ENCODE measurements at regions not wholly inside any gene's neighbourhood (a gene's known extent, or its start where the extent isn't known, plus 50 kb on each side); places are given as distances from the start of the nearest gene placed in this dataset.
"Not testable (repeated sequence)": the region's sequence is repeated elsewhere in the genome, so short reads cannot be mapped to it uniquely, and the experiment has no call there.

DNA sequence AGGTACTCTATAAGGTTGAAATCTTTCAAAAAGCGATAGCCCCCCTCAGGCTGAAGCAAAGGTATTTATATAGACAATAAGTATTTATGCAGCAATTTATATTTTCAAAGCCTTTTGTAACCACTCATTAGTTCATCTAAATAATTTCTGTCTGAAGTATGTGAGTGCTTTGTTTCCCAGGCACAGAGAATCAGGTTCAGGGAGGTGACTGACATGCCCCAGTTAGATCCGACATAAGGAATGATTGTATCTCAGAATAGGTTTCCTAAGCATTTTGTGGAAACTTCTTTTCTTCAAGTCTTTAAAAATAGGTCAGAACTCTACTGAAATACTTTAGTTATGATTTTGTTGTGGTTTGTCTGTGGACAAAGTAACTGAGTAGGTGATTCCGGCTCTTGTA is 283.4 kb upstream of the G2E3 start:
- Histone ChIP-seq H3K27ac (ENCODE audit: low read depth, low read length, severe bottlenecking) (no peak overlapping the region), H3K36me3 (ENCODE audit: control insufficient read depth, insufficient read depth, low read length) (no peaks in the 10 kb centered on the region), H3K4me1 (ENCODE audit: control insufficient read depth, insufficient read depth, low read length, poor library complexity, severe bottlenecking) (peaks cover 4% of the 10 kb centered on the region), H3K9me3 (ENCODE audit: control insufficient read depth, low read length) (no peaks in the 10 kb centered on the region), H3K4me3 (ENCODE audit: extremely low read depth, insufficient read depth, low read length, poor library complexity, severe bottlenecking) (no peak overlapping the region)
- whole genome bisulfite sequencing, 2 experiments (ENCODE audit: insufficient coverage in 2 of 2), result 83% methylated on average over 1 of the region's 3 CpGs; no CpG with 5 or more reads in 1 of the 2 experiments

GRCh38 chr14:30277268-30277667 is 281.7 kb upstream of the G2E3 start:
- Histone ChIP-seq H3K36me3 (ENCODE audit: control insufficient read depth, insufficient read depth, low read length) (no peaks in the 10 kb centered on the region), H3K4me1 (ENCODE audit: control insufficient read depth, insufficient read depth, low read length, poor library complexity, severe bottlenecking) (no peaks in the 10 kb centered on the region), H3K9me3 (ENCODE audit: control insufficient read depth, low read length) (no peaks in the 10 kb centered on the region), H3K4me3 (ENCODE audit: extremely low read depth, insufficient read depth, low read length, poor library complexity, severe bottlenecking) (no peak overlapping the region), H3K27ac (ENCODE audit: low read depth, low read length, severe bottlenecking) (no peak overlapping the region)
- 83 to 100% methylated on average over 1 to 2 of the region's 2 CpGs for WGBS, 2 experiments (ENCODE audit: insufficient coverage in 2 of 2)

DNA sequence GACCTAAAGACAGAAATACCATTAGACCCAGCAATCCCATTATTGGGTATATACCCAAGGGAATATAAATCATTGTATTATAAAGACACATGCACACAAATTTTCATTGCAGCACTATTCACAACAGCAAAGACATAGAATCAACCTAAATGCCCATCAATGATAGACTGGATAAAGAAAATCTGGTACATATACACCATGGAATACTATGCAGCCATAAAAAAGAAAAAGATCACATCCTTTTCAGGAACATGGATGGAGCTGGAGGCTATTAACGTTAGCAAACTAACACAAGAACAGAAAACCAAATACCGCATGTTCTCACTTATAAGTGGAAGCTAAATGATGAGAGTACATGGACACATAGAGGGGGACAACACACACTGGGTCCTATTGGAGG is 280.1 kb upstream of the G2E3 start:
- not testable (repeated sequence) for H3K9me3 ChIP-seq (ENCODE audit: control insufficient read depth, low read length); H3K4me3 ChIP-seq (ENCODE audit: extremely low read depth, insufficient read depth, low read length, poor library complexity, severe bottlenecking); H3K36me3 ChIP-seq (ENCODE audit: control insufficient read depth, insufficient read depth, low read length); H3K27ac ChIP-seq (ENCODE audit: low read depth, low read length, severe bottlenecking); H3K4me1 ChIP-seq (ENCODE audit: control insufficient read depth, insufficient read depth, low read length, poor library complexity, severe bottlenecking)
- no CpG with 5 or more reads among the region's 2 CpGs for WGBS, 2 experiments (ENCODE audit: insufficient coverage in 2 of 2)

- H3K27ac ChIP-seq (ENCODE audit: low read depth, low read length, severe bottlenecking), result no peak overlapping the region
- H3K4me3 ChIP-seq (ENCODE audit: extremely low read depth, insufficient read depth, low read length, poor library complexity, severe bottlenecking), result no peak overlapping the region
- WGBS, 2 experiments (ENCODE audit: insufficient coverage in 2 of 2), result 38 to 50% methylated on average over 1 of the region's 2 CpGs
- no peaks in the 10 kb centered on the region for H3K9me3 ChIP-seq (ENCODE audit: control insufficient read depth, low read length)
- H3K36me3 ChIP-seq (ENCODE audit: control insufficient read depth, insufficient read depth, low read length), result no peaks in the 10 kb centered on the region
- H3K4me1 ChIP-seq (ENCODE audit: control insufficient read depth, insufficient read depth, low read length, poor library complexity, severe bottlenecking), result no peaks in the 10 kb centered on the region
Observed at GRCh38 chr14:30283822-30284446, 275.0 kb upstream of the G2E3 start.

DNA sequence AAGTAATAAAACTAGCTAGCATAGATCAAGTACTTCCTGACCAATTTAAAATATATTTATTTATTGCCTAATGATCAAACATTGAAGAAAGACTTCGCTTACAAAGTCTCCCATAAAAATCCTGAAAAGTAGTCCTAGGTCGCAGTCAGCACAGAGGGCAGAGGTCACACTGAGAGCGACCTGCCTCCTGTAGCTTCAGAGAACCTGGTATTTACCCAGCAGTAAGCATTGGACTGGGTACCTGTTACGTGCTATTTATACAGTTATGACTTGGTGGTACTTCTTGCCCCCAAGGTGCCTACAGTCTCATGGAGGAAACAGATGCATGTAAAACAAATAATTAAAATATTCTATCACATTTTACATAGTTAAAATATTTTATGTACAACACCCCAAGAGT is 274.1 kb upstream of the G2E3 start:
- Histone ChIP-seq H3K36me3 (ENCODE audit: control insufficient read depth, insufficient read depth, low read length) (no peaks in the 10 kb centered on the region), H3K9me3 (ENCODE audit: control insufficient read depth, low read length) (no peaks in the 10 kb centered on the region), H3K27ac (ENCODE audit: low read depth, low read length, severe bottlenecking) (no peak overlapping the region), H3K4me1 (ENCODE audit: control insufficient read depth, insufficient read depth, low read length, poor library complexity, severe bottlenecking) (no peaks in the 10 kb centered on the region), H3K4me3 (ENCODE audit: extremely low read depth, insufficient read depth, low read length, poor library complexity, severe bottlenecking) (no peak overlapping the region)
- 92 to 93% methylated on average over 2 to 3 of the region's 4 CpGs for whole genome bisulfite sequencing, 2 experiments (ENCODE audit: insufficient coverage in 2 of 2)

DNA sequence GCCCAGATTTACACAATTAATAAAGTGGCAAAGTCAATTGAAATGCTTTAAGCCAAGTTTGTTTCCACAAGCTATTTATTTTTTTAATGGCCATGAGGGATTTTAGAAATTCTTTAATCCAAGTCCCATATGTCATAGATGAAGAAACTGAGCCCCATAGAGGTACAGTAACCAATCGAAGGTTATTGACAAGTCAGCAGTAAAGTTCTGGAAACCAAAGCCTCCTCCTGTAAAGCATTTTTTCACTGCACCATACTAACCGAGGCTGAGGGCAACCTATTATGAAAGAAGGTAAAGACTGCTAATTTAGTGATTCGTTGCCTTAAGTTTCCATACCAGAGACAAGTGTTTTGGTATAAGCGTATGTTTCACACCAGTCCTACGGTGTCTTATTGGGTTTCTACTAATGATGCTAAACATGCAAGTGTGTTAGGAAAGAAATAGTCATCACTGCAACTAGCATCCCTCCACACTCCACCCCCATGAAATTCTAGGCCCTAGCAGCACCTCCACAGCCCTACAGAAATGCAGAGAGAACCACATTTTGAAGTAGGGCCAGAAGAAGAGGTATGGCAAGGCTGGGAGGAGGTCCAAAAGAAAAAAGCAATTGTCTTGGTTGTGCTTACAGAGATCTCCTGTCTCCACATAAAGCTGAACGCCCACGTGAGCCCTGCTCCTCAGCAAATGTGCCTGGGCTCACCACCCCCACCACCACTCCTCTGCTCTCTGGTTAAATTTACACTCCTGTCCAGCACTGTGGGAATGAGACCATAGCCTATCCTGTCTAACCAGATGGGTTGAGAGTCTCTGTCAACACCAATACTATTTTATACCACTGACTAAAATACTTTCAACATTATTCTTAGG is 271.1 kb upstream of the G2E3 start:
- 87 to 97% methylated on average over 5 to 6 of the region's 7 CpGs for WGBS, 2 experiments (ENCODE audit: insufficient coverage in 2 of 2)
- H3K4me3 ChIP-seq (ENCODE audit: extremely low read depth, insufficient read depth, low read length, poor library complexity, severe bottlenecking), result no peak overlapping the region

GRCh38 chr14:30290001-30290400 is 269.0 kb upstream of the G2E3 start:
- no peak overlapping the region for H3K4me3 ChIP-seq (ENCODE audit: extremely low read depth, insufficient read depth, low read length, poor library complexity, severe bottlenecking)
- H3K27ac ChIP-seq (ENCODE audit: low read depth, low read length, severe bottlenecking), result no peak overlapping the region
- WGBS, 2 experiments (ENCODE audit: insufficient coverage in 2 of 2), result 79 to 100% methylated on average over 1 to 2 of the region's 3 CpGs
- no peaks in the 10 kb centered on the region for H3K4me1 ChIP-seq (ENCODE audit: control insufficient read depth, insufficient read depth, low read length, poor library complexity, severe bottlenecking)
- H3K9me3 ChIP-seq (ENCODE audit: control insufficient read depth, low read length), result no peaks in the 10 kb centered on the region
- no peaks in the 10 kb centered on the region for H3K36me3 ChIP-seq (ENCODE audit: control insufficient read depth, insufficient read depth, low read length)

More for the DNA sequence above, 271.1 kb upstream of the G2E3 start:
- no peak overlapping the region for H3K27ac ChIP-seq (ENCODE audit: low read depth, low read length, severe bottlenecking)
- no peaks in the 10 kb centered on the region for H3K4me1 ChIP-seq (ENCODE audit: control insufficient read depth, insufficient read depth, low read length, poor library complexity, severe bottlenecking)
- H3K9me3 ChIP-seq (ENCODE audit: control insufficient read depth, low read length), result no peaks in the 10 kb centered on the region
- H3K36me3 ChIP-seq (ENCODE audit: control insufficient read depth, insufficient read depth, low read length), result no peaks in the 10 kb centered on the region

DNA sequence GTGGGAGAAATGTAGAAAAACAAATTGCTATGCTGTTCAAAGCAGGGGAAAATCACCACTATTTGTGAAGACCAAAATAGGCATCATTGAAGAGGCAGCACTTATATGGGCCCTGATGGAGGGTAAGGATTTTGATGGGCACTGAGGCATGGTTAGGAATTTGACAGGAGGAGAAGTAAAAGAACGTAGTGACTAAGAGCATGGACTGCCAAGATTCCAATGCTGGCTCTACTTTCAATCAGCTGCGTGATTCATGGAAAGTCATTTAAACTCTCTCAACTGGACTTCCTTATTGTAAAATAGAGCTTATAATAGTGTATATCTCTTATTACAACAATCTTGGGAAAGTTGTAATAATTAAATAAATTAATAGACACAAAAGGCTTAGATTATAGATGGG is 267.7 kb upstream of the G2E3 start:
- no peaks in the 10 kb centered on the region for H3K4me1 ChIP-seq (ENCODE audit: control insufficient read depth, insufficient read depth, low read length, poor library complexity, severe bottlenecking)
- no peaks in the 10 kb centered on the region for H3K36me3 ChIP-seq (ENCODE audit: control insufficient read depth, insufficient read depth, low read length)
- WGBS, 2 experiments (ENCODE audit: insufficient coverage in 2 of 2), result 80% methylated on average over 1 of the region's 2 CpGs; no CpG with 5 or more reads in 1 of the 2 experiments
- no peak overlapping the region for H3K27ac ChIP-seq (ENCODE audit: low read depth, low read length, severe bottlenecking)
- H3K9me3 ChIP-seq (ENCODE audit: control insufficient read depth, low read length), result no peaks in the 10 kb centered on the region
- H3K4me3 ChIP-seq (ENCODE audit: extremely low read depth, insufficient read depth, low read length, poor library complexity, severe bottlenecking), result no peak overlapping the region

GRCh38 chr14:30292541-30292940 is 266.4 kb upstream of the G2E3 start:
- no peak overlapping the region for H3K4me3 ChIP-seq (ENCODE audit: extremely low read depth, insufficient read depth, low read length, poor library complexity, severe bottlenecking)
- no peaks in the 10 kb centered on the region for H3K36me3 ChIP-seq (ENCODE audit: control insufficient read depth, insufficient read depth, low read length)
- no peaks in the 10 kb centered on the region for H3K4me1 ChIP-seq (ENCODE audit: control insufficient read depth, insufficient read depth, low read length, poor library complexity, severe bottlenecking)
- H3K9me3 ChIP-seq (ENCODE audit: control insufficient read depth, low read length), result no peaks in the 10 kb centered on the region
- WGBS, 2 experiments (ENCODE audit: insufficient coverage in 2 of 2), result 100% methylated on average over 1 of the region's 3 CpGs; no CpG with 5 or more reads in 1 of the 2 experiments
- H3K27ac ChIP-seq (ENCODE audit: low read depth, low read length, severe bottlenecking), result no peak overlapping the region

- no peaks in the 10 kb centered on the region for H3K9me3 ChIP-seq (ENCODE audit: control insufficient read depth, low read length)
- H3K36me3 ChIP-seq (ENCODE audit: control insufficient read depth, insufficient read depth, low read length), result no peaks in the 10 kb centered on the region
- H3K4me3 ChIP-seq (ENCODE audit: extremely low read depth, insufficient read depth, low read length, poor library complexity, severe bottlenecking), result no peak overlapping the region
- peaks cover 19% of the 10 kb centered on the region for H3K4me1 ChIP-seq (ENCODE audit: control insufficient read depth, insufficient read depth, low read length, poor library complexity, severe bottlenecking)
- no peak overlapping the region for H3K27ac ChIP-seq (ENCODE audit: low read depth, low read length, severe bottlenecking)
Observed at GRCh38 chr14:30295980-30296379, 263.0 kb upstream of the G2E3 start.

DNA sequence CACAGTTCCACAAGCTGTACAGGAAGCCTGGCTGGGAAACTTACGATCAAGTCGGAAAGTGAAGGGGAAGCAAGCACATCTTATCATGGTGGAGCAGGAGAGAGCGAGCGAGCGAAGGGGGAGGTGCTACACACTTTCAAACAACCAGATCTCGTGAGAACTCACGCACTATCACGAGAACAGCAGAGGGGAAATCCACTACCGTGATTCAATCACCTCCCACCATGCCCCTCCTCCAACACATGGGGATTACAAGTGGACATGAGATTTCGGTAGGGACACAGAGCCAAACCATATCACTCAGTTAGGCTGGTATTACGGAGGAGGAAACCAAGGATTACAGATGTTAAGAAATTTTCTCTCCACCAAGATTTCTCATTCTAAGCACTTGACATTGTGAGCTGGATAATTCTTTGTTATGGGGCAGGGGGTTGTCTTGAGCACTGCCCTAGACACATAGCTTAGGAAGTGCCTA is 262.0 kb upstream of the G2E3 start:
- Histone ChIP-seq H3K4me3 (ENCODE audit: extremely low read depth, insufficient read depth, low read length, poor library complexity, severe bottlenecking) (no peak overlapping the region), H3K36me3 (ENCODE audit: control insufficient read depth, insufficient read depth, low read length) (no peaks in the 10 kb centered on the region)

More for the DNA sequence above, 262.0 kb upstream of the G2E3 start:
- Histone ChIP-seq H3K9me3 (ENCODE audit: control insufficient read depth, low read length) (no peaks in the 10 kb centered on the region), H3K4me1 (ENCODE audit: control insufficient read depth, insufficient read depth, low read length, poor library complexity, severe bottlenecking) (peaks cover 19% of the 10 kb centered on the region), H3K27ac (ENCODE audit: low read depth, low read length, severe bottlenecking) (no peak overlapping the region)
- WGBS, 2 experiments (ENCODE audit: insufficient coverage in 2 of 2), result 95 to 100% methylated on average over 3 to 7 of the region's 11 CpGs
